Ramos (cell line): ENCODE measurements at regions not wholly inside any gene's neighbourhood (a gene's known extent, or its start where the extent isn't known, plus 50 kb on each side); places are given as distances from the start of the nearest gene placed in this dataset.
"Not testable (repeated sequence)": the region's sequence is repeated elsewhere in the genome, so short reads cannot be mapped to it uniquely, and the experiment has no call there.

Experiments used
- in situ Hi-C: fragments of 300-500 bp; cut with MboI; formaldehyde crosslinking; loops from one replicate; pipeline ENCODE4 v1.14.3; 2022; ENCODE audit warnings: low sequenced_read_pairs; ENCODE audit not compliant: unreplicated experiment

- in situ Hi-C loops = no loop called here
Measured at GRCh38 chr6:50318536-50318935, 268.8 kb upstream of the DEFB112 start.

GRCh38 chr6:50330347-50330746, 280.6 kb upstream of the DEFB112 start:
- in situ Hi-C loops = no loop called here

- in situ Hi-C loops = no loop called here
Measured at GRCh38 chr6:50330963-50331362, 281.2 kb upstream of the DEFB112 start.

- in situ Hi-C loops = no loop called here
Measured at GRCh38 chr6:50333696-50334095, 284.0 kb upstream of the DEFB112 start.

GRCh38 chr6:50337532-50338122, 287.9 kb upstream of the DEFB112 start:
- in situ Hi-C loops = no loop called here

GRCh38 chr6:50353603-50354002, 303.9 kb upstream of the DEFB112 start:
- in situ Hi-C loops = no loop called here

- in situ Hi-C loops = no loop called here
Measured at GRCh38 chr6:50358113-50358512, 308.4 kb upstream of the DEFB112 start.

GRCh38 chr6:50361641-50362331, 312.1 kb upstream of the DEFB112 start:
- in situ Hi-C loops = no loop called here

- in situ Hi-C loops = no loop called here
Measured at GRCh38 chr6:50362706-50363105, 313.0 kb upstream of the DEFB112 start.

- in situ Hi-C loops = no loop called here
Measured at GRCh38 chr6:50369996-50370395, 320.3 kb upstream of the DEFB112 start.

- in situ Hi-C loops = no loop called here
Measured at GRCh38 chr6:50380406-50381098, 330.8 kb upstream of the DEFB112 start.

- in situ Hi-C loops = no loop called here
Measured at GRCh38 chr6:50381099-50381415, 331.3 kb upstream of the DEFB112 start.

- in situ Hi-C loops = no loop called here
Measured at GRCh38 chr6:50390416-50390815, 322.9 kb upstream of the TFAP2D start.

- in situ Hi-C loops = not testable (repeated sequence)
Measured at GRCh38 chr6:50394139-50394538, 319.2 kb upstream of the TFAP2D start.

- in situ Hi-C loops = no loop called here
Measured at GRCh38 chr6:50404643-50405042, 308.7 kb upstream of the TFAP2D start.

GRCh38 chr6:50410579-50410978, 302.7 kb upstream of the TFAP2D start:
- in situ Hi-C loops = no loop called here

- in situ Hi-C loops = not testable (repeated sequence)
Measured at GRCh38 chr6:50421041-50421440, 292.3 kb upstream of the TFAP2D start.

GRCh38 chr6:50427267-50427666, 286.1 kb upstream of the TFAP2D start:
- in situ Hi-C loops = no loop called here

- in situ Hi-C loops = no loop called here
Measured at GRCh38 chr6:50437901-50438300, 275.4 kb upstream of the TFAP2D start.

GRCh38 chr6:50442531-50443040, 270.7 kb upstream of the TFAP2D start:
- in situ Hi-C loops = no loop called here

GRCh38 chr6:50443144-50443543, 270.2 kb upstream of the TFAP2D start:
- in situ Hi-C loops = no loop called here

- in situ Hi-C loops = no loop called here
Measured at GRCh38 chr6:50449128-50449527, 264.2 kb upstream of the TFAP2D start.
